Bronchial epithelial cell (primary cell): ENCODE measurements at regions not wholly inside any gene's neighbourhood (a gene's known extent, or its start where the extent isn't known, plus 50 kb on each side); places are given as distances from the start of the nearest gene placed in this dataset.
"Not testable (repeated sequence)": the region's sequence is repeated elsewhere in the genome, so short reads cannot be mapped to it uniquely, and the experiment has no call there.

ENCODE experiments used
- DNase-seq: peaks from one replicate; pipeline ENCODE4 v3.0.0-alpha.2; 2010; ENCODE audit warnings: low read depth
- FAIRE-seq: peaks from 2 replicates; lab custom pipeline; 2011; peaks lifted over from hg19 to GRCh38; lab: Jason Lieb, UNC
- H3K27me3 ChIP-seq: 2 replicates; pipeline ENCODE4 v1.5.1; 2011; ENCODE audit warnings: low read length; ENCODE audit not compliant: control insufficient read depth, insufficient read depth
- H3K36me3 ChIP-seq: 2 replicates; pipeline ENCODE4 v1.5.1; 2011; ENCODE audit warnings: low read length; ENCODE audit not compliant: control insufficient read depth, insufficient read depth
- H3K4me3 ChIP-seq: 2 replicates; pipeline ENCODE4 v1.5.1; 2011; ENCODE audit warnings: mild to moderate bottlenecking, low read depth, low read length, control low read depth
- CTCF ChIP-seq: IDR thresholded peaks from 2 replicates; pipeline ENCODE4 v1.5.1; 2011; ENCODE audit warnings: mild to moderate bottlenecking, moderate library complexity, low read length, control low read depth, inconsistent platforms; ENCODE audit not compliant: insufficient read depth, severe bottlenecking

GRCh38 chr13:87147076-87147475, 524.1 kb upstream of the SLITRK5 start:
- Histone ChIP-seq H3K27me3 (no peaks in the 10 kb centered on the region), H3K36me3 (no peaks in the 10 kb centered on the region), H3K4me3 (no peak overlapping the region)
- FAIRE-seq (no peak), DNase-seq (peak; percentile 50)
- no peak for TF ChIP-seq CTCF

- TF ChIP-seq CTCF = no peak
- H3K4me3 ChIP-seq = no peak overlapping the region
- no peak for FAIRE-seq
- H3K27me3 ChIP-seq = no peaks in the 10 kb centered on the region
- DNase-seq = no peak
- H3K36me3 ChIP-seq = no peaks in the 10 kb centered on the region
Observed at GRCh38 chr13:87153371-87153770, 517.8 kb upstream of the SLITRK5 start.

GRCh38 chr13:87166348-87166747, 504.8 kb upstream of the SLITRK5 start:
- Histone ChIP-seq H3K36me3 (no peaks in the 10 kb centered on the region), H3K27me3 (no peaks in the 10 kb centered on the region), H3K4me3 (no peak overlapping the region)
- FAIRE-seq (no peak), DNase-seq (no peak)
- no peak for TF ChIP-seq CTCF

- H3K36me3 ChIP-seq = no peaks in the 10 kb centered on the region
- TF ChIP-seq CTCF = no peak
Observed at GRCh38 chr13:87168390-87168789, 502.8 kb upstream of the SLITRK5 start.

GRCh38 chr13:87169337-87169736, 501.8 kb upstream of the SLITRK5 start:
- FAIRE-seq (no peak), DNase-seq (no peak)
- no peaks in the 10 kb centered on the region for H3K27me3 ChIP-seq
- no peak for TF ChIP-seq CTCF
- H3K4me3 ChIP-seq = no peak overlapping the region
- no peaks in the 10 kb centered on the region for H3K36me3 ChIP-seq

More at GRCh38 chr13:87168390-87168789, 502.8 kb upstream of the SLITRK5 start:
- FAIRE-seq (no peak), DNase-seq (no peak)
- Histone ChIP-seq H3K4me3 (no peak overlapping the region), H3K27me3 (no peaks in the 10 kb centered on the region)

GRCh38 chr13:87172166-87172835, 498.9 kb upstream of the SLITRK5 start:
- no peak for DNase-seq
- H3K36me3 ChIP-seq = no peaks in the 10 kb centered on the region
- TF ChIP-seq CTCF = no peak
- H3K27me3 ChIP-seq = no peaks in the 10 kb centered on the region
- H3K4me3 ChIP-seq = no peak overlapping the region
- no peak for FAIRE-seq

- H3K36me3 ChIP-seq, H3K27me3 ChIP-seq, FAIRE-seq, H3K4me3 ChIP-seq, DNase-seq: not testable (repeated sequence)
Observed at GRCh38 chr13:87185138-87185537, 486.0 kb upstream of the SLITRK5 start.

- not testable (repeated sequence) for H3K36me3 ChIP-seq, H3K4me3 ChIP-seq, H3K27me3 ChIP-seq, FAIRE-seq, DNase-seq
Observed at GRCh38 chr13:87186647-87187046, 484.5 kb upstream of the SLITRK5 start.
